ENCODE measurements at regions not wholly inside any gene's neighbourhood (a gene's known extent, or its start where the extent isn't known, plus 50 kb on each side); places are given as distances from the start of the nearest gene placed in this dataset.

GRCh38 chr5:103910786-103911185 is 348.2 kb upstream of the NUDT12 start:
- no peaks in the 10 kb centered on the region for H4K20me1 ChIP-seq (ENCODE audit: insufficient read depth, low read length)
- H3K9me2 ChIP-seq (ENCODE audit: low read depth, low read length): no peaks in the 10 kb centered on the region
- H3K4me2 ChIP-seq (ENCODE audit: low read length): no peak overlapping the region
- no peak overlapping the region for H3K9ac ChIP-seq (ENCODE audit: low read length)
- H2AFZ ChIP-seq (ENCODE audit: low read length): no peak overlapping the region
- H3K4me3 ChIP-seq (ENCODE audit: low read depth, low read length, poor library complexity, severe bottlenecking): no peak overlapping the region
- H3K27me3 ChIP-seq (ENCODE audit: insufficient read depth, low read length): no peaks in the 10 kb centered on the region
- no peaks in the 10 kb centered on the region for H3F3A ChIP-seq (ENCODE audit: insufficient read depth, low read length)
- no peak for TF ChIP-seq EZH2 (IDR thresholded peaks at IDR 0.05; ENCODE audit: borderline replicate concordance, low read length)
- no peak for TF ChIP-seq CTCF (IDR thresholded peaks at IDR 0.05; ENCODE audit: low read length)
- no peaks in the 10 kb centered on the region for H3K9me3 ChIP-seq (ENCODE audit: low read length)
- no peaks in the 10 kb centered on the region for H3K4me1 ChIP-seq (ENCODE audit: insufficient read depth, low read length, severe bottlenecking)
- H3K36me3 ChIP-seq (ENCODE audit: insufficient read depth, low read length): no peaks in the 10 kb centered on the region
- H3K27ac ChIP-seq (ENCODE audit: low read depth, low read length, poor library complexity, severe bottlenecking): no peak overlapping the region
- no peaks in the 10 kb centered on the region for H3K79me2 ChIP-seq (ENCODE audit: insufficient read depth, low read length)

- Histone ChIP-seq H3K9me3 (ENCODE audit: low read length) (no peaks in the 10 kb centered on the region), H3F3A (ENCODE audit: insufficient read depth, low read length) (no peaks in the 10 kb centered on the region), H4K20me1 (ENCODE audit: insufficient read depth, low read length) (no peaks in the 10 kb centered on the region), H3K4me3 (ENCODE audit: low read depth, low read length, poor library complexity, severe bottlenecking) (no peak overlapping the region), H3K27ac (ENCODE audit: low read depth, low read length, poor library complexity, severe bottlenecking) (no peak overlapping the region), H3K79me2 (ENCODE audit: insufficient read depth, low read length) (no peaks in the 10 kb centered on the region), H3K4me1 (ENCODE audit: insufficient read depth, low read length, severe bottlenecking) (no peaks in the 10 kb centered on the region), H3K9ac (ENCODE audit: low read length) (no peak overlapping the region), H2AFZ (ENCODE audit: low read length) (no peak overlapping the region), H3K27me3 (ENCODE audit: insufficient read depth, low read length) (no peaks in the 10 kb centered on the region), H3K36me3 (ENCODE audit: insufficient read depth, low read length) (no peaks in the 10 kb centered on the region), H3K9me2 (ENCODE audit: low read depth, low read length) (no peaks in the 10 kb centered on the region), H3K4me2 (ENCODE audit: low read length) (no peak overlapping the region)
- TF ChIP-seq EZH2 (IDR thresholded peaks at IDR 0.05; ENCODE audit: borderline replicate concordance, low read length) (no peak), CTCF (IDR thresholded peaks at IDR 0.05; ENCODE audit: low read length) (no peak)
Measured at GRCh38 chr5:103910011-103910410, 347.4 kb upstream of the NUDT12 start.

- Histone ChIP-seq H2AFZ (ENCODE audit: low read length) (no peak overlapping the region), H3K9me3 (ENCODE audit: low read length) (no peaks in the 10 kb centered on the region), H3K27me3 (ENCODE audit: insufficient read depth, low read length) (no peaks in the 10 kb centered on the region), H3K36me3 (ENCODE audit: insufficient read depth, low read length) (no peaks in the 10 kb centered on the region), H3K9me2 (ENCODE audit: low read depth, low read length) (no peaks in the 10 kb centered on the region), H4K20me1 (ENCODE audit: insufficient read depth, low read length) (no peaks in the 10 kb centered on the region), H3K9ac (ENCODE audit: low read length) (no peak overlapping the region), H3K27ac (ENCODE audit: low read depth, low read length, poor library complexity, severe bottlenecking) (no peak overlapping the region), H3K79me2 (ENCODE audit: insufficient read depth, low read length) (no peaks in the 10 kb centered on the region), H3F3A (ENCODE audit: insufficient read depth, low read length) (no peaks in the 10 kb centered on the region), H3K4me1 (ENCODE audit: insufficient read depth, low read length, severe bottlenecking) (no peaks in the 10 kb centered on the region), H3K4me3 (ENCODE audit: low read depth, low read length, poor library complexity, severe bottlenecking) (no peak overlapping the region), H3K4me2 (ENCODE audit: low read length) (no peak overlapping the region)
- TF ChIP-seq CTCF (IDR thresholded peaks at IDR 0.05; ENCODE audit: low read length) (no peak), EZH2 (IDR thresholded peaks at IDR 0.05; ENCODE audit: borderline replicate concordance, low read length) (no peak)
Measured at GRCh38 chr5:103909391-103909790, 346.8 kb upstream of the NUDT12 start.
